Fibroblast of the aortic adventitia (primary cell): ENCODE measurements at regions not wholly inside any gene's neighbourhood (a gene's known extent, or its start where the extent isn't known, plus 50 kb on each side); places are given as distances from the start of the nearest gene placed in this dataset.

Source experiments
- DNase-seq: peaks from one replicate; pipeline ENCODE4 v3.0.0-alpha.2; 2010; ENCODE audit warnings: low read depth
- H3K4me3 ChIP-seq: 2 replicates; pipeline ENCODE4 v1.5.1; 2011; ENCODE audit warnings: low read depth, mild to moderate bottlenecking, control low read depth, low read length, moderate library complexity
- TF ChIP-seq, protein P1 (sequence below): IDR thresholded peaks from 2 replicates; pipeline ENCODE4 v1.5.1; 2011; ENCODE audit warnings: mild to moderate bottlenecking, low read length, control low read depth, inconsistent platforms; ENCODE audit not compliant: insufficient read depth

DNA sequence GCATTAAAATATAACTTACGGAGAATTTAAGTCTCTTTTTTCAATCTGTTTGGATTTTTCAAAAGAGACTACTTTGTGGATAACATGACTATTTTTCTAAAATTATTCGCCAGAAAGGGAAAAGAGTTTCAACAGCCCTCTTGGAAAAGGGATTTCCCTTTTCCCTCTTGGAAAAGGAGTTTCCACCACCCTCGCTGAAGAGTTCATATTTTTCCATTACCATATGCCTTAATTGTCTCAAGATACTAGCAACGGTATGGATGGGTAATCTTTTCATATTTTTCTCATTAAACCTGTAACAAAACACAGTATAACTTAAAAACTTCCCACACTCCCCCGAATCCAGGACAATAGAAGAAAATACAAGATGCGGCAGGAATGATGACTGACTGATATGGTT lies 66.1 kb upstream of the SPATA12 start:
- no peak overlapping the region for H3K4me3 ChIP-seq
- TF ChIP-seq, protein P1, sequence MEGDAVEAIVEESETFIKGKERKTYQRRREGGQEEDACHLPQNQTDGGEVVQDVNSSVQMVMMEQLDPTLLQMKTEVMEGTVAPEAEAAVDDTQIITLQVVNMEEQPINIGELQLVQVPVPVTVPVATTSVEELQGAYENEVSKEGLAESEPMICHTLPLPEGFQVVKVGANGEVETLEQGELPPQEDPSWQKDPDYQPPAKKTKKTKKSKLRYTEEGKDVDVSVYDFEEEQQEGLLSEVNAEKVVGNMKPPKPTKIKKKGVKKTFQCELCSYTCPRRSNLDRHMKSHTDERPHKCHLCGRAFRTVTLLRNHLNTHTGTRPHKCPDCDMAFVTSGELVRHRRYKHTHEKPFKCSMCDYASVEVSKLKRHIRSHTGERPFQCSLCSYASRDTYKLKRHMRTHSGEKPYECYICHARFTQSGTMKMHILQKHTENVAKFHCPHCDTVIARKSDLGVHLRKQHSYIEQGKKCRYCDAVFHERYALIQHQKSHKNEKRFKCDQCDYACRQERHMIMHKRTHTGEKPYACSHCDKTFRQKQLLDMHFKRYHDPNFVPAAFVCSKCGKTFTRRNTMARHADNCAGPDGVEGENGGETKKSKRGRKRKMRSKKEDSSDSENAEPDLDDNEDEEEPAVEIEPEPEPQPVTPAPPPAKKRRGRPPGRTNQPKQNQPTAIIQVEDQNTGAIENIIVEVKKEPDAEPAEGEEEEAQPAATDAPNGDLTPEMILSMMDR: no peak
- DNase-seq: no peak

DNA sequence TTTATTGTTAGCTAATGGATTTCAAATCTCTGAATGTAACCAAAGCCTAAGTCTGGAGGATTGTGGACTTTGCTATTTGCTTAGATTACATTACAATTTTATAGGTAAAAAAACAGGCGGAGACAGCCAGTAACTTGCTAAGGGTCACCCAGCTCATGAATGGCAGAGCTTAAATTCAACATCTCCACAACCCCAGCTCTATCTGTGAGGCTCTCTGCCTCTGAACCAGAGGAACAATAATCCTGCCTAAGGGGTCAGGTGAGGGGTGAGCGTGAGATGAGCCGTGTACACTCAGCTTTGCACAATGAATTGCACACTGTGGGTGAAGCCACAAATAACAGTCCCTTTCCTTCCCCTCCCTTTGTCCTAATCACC lies 69.8 kb upstream of the SPATA12 start:
- H3K4me3 ChIP-seq: no peak overlapping the region
- DNase-seq: no peak
- TF ChIP-seq, protein P1: no peak

DNA sequence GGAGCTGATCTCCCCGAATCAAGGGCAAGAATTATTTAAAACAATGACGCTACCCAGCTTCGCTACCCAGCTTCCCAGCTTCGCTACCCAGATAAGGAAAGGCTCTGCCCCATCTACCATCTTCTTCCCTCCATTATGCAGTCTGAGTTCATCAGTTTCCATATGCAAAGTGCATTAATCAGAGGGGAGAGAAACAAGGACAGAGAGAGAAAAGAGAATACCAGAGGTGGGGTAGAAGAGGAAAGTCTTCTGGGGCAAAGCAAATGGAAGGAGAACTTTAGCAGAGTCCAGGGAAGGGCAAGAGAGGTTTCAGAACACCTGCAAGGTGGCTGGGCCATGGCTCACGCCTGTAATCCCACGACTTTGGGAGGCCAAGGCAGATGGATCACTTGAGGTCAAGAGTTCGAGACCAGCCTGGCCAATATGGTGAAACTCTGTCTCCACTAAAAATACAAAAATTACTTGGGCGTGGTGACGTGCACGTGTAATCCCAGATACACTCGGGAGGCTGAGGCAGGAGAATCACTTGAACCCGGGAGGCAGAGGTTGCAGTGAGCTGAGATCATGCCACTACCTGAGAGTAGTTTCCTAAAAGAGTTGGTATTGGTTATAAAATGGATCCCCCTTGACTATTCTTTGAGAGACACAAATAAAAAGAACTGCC lies 70.4 kb upstream of the SPATA12 start:
- no peak for DNase-seq
- TF ChIP-seq, protein P1: no peak
- no peak overlapping the region for H3K4me3 ChIP-seq

DNA sequence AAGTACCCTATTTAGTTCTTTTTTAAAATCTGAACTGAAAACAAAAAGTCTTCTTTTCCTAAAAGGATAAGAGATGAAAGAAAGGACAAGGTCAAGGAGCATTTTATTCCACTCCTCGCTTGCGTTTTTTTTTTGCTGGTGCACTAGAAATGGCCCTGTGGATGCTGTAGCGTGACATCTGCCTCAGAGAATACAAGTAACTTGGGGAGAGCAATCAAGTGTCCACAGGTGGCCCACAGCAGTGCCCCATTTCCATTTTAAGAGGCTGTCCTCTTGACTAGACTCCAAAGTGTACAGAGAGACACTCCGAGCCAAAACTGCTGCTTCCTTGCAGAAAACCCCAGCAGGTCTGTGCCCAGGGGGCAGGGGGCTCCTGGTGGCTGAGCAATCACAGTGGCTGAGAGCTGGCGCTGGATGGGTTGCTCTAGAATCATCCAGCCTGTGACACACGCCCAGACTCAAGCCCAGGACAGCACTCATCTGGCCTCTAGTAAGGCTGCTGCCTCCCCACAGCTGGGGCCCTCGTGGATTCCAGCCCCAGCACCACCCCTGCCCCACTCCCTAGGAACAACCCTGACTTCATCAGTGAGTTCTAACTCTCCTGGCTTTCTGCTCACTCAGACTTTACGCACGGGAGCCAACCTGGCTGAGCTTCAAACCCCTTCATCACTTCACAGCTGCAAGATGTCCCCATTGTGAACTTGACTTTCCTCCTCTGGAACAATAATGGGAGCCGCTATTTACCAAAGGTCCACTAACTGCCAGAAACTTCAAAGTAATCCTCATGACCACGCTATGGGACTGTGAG lies 71.1 kb upstream of the SPATA12 start:
- H3K4me3 ChIP-seq: no peak overlapping the region
- DNase-seq: peak; percentile 88
- TF ChIP-seq, protein P1: no peak

DNA sequence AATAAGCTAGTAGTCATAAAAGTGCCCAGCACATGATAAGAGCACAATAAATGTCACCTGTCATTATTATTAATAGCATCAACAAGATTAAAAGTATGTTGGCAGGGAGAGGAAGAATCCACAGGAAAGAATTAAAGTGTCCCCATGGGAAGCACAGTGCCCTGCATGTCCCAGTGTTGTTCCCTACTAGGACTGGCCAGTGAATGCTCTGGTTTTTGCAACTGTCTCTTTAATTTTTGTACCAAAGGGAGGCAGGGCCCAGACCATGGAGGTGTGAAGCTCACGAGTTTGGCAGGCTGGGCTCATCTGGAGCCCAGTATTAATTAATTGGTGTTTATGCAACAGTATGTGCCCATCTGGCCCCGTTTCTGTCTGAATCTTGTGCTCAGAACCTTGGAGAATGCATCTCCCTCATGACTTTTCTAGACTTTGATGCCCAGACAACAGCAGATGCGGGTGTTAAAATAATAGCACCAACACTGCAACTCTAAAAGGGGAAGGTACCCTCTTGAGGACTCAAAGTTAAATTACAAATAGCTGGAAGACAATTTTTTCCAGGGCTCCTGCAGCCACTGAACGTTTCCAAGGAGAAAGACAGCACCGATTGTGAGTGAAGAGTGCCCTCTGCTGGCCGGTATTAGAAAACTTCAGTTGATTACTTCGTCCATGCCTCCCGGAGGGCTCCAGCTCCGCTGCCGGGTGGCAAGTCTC lies 71.9 kb upstream of the SPATA12 start:
- DNase-seq: peak; percentile 93
- TF ChIP-seq, protein P1: peak; percentile 71
- no peak overlapping the region for H3K4me3 ChIP-seq

DNA sequence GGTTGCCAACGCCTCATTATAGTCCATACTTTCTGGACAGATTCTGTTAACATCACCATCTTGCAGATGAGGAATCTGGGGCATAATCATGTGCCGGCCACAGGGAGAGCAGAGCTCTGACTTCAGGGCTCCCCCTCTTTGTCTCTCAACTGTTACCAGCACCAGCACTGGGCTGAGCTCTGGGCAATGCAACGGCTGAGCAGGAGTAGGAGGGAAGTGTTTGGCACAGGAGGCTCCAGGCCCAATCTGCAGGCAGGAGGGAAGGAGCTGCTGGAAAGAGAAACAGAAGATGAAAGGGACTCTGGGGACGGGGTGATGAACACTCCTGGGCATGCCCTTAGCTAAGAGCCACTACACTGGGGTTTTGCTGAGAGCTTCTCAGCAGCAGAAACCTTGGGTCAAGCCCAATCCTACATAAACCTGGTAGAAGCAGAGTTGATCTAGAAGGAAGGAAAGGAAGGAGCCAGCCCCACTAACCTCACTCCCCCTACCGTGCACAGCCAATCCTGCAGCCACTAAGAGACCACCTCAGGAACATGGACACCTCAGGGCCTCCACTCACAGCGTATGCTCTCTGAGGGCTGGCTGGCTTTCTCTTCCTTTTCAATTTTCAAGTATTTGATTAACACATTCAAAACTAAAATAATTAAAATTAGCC lies 73.1 kb upstream of the SPATA12 start:
- no peak overlapping the region for H3K4me3 ChIP-seq
- DNase-seq: peak; percentile 25
- TF ChIP-seq, protein P1: peak; percentile 50
